ENCODE measurements at regions not wholly inside any gene's neighbourhood (a gene's known extent, or its start where the extent isn't known, plus 50 kb on each side); places are given as distances from the start of the nearest gene placed in this dataset.

DNA sequence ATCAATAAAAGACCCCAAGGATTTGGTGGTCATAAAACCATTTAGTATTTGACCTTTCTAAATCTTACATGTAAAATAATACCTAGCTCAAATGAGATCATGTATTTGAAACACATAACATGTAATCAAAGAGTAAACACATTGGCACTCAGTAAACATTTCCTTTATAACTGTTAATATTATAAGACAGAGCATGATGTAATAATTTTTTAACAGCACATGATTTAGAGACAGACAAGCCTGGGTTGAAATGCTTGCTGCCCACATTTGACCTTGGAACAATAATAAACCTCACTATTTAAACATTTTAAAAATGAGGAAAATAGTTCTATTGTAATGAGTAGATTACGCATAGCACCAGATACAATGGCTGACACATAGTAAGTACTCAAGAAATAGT is 105.2 kb upstream of the GPR141 start:
- peak overlapping the region; percentile 60 for H3K27ac ChIP-seq
- TF ChIP-seq, protein P1, sequence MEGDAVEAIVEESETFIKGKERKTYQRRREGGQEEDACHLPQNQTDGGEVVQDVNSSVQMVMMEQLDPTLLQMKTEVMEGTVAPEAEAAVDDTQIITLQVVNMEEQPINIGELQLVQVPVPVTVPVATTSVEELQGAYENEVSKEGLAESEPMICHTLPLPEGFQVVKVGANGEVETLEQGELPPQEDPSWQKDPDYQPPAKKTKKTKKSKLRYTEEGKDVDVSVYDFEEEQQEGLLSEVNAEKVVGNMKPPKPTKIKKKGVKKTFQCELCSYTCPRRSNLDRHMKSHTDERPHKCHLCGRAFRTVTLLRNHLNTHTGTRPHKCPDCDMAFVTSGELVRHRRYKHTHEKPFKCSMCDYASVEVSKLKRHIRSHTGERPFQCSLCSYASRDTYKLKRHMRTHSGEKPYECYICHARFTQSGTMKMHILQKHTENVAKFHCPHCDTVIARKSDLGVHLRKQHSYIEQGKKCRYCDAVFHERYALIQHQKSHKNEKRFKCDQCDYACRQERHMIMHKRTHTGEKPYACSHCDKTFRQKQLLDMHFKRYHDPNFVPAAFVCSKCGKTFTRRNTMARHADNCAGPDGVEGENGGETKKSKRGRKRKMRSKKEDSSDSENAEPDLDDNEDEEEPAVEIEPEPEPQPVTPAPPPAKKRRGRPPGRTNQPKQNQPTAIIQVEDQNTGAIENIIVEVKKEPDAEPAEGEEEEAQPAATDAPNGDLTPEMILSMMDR (conservative IDR thresholded peaks at IDR 0.05) = no peak

DNA sequence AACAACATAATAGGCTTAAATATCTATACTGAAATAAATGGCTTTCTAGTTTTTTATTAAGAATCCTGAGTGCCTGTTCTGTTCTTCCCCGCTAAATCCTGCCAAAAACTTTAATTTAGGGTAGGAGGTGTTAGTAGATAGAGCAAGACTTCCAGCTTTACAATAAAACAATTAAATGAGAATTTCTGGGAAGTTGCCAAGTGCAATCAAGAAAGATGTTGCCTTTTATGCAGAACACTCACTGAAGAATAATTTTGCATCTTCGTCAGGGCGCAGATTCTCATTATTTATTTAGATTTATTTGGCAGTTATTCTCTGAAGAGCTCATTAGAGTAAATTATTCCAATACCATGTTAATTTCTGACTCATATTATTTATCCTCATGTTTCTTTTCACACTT is 103.2 kb upstream of the GPR141 start:
- TF ChIP-seq, protein P1 (conservative IDR thresholded peaks at IDR 0.05) = no peak
- H3K27ac ChIP-seq = no peak overlapping the region

DNA sequence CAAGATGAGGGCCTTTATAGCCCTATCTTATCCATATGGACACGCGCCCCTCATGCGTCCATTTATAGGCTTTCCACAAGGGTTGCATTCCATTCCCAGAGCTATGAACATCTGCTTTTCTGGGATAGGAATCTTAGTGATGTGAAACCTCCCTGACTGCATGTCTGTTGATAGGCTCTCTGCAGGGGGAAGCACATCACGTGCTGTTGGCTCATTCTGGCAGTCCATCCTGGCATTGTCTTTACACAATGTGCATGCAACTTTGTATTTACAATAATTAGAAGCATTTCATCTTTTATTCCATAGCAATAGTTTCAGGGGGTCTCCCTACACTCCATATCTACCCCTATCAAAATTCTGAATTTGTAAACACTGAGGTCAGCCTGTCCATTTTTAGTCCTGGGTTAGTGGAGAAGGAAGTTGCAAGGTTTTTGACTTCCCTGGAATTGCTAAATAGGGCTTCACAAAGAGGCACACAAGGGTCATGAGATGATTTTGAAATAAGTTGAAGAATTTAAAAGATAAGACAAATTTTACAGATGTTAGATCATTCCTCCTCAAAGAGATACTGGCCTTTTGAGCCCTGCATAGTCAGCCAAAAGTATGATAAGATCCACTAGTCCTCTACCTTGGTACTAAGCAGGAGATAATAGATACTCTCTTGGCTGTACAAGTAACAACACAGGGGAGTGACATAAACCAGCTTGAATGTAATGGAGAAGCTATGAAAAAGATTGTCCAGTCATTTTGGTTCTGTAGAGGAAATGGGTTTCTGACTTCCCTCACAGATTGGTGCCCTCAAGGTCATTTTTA is 98.7 kb upstream of the GPR141 start:
- H3K27ac ChIP-seq = peak overlapping the region; percentile 24; the same call in 1 of the 2 replicates

DNA sequence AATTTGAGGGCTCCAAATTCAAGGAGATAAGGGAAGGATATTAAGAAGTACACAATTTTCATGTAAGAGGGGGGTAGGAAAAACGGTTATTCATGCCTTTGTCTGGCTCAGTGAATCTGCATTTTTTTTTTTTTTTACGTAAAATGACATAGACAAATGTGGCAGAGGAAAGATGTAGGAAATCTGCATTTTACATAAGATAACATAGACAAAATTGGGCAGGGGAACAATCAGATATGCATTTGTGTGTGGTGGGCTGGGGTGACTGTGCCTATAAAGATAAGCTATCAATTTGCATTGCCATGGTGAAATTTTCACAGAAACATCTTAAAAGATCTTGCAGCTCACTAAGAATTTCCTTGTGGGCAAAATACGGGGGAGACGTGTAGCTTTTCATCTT is 92.7 kb upstream of the GPR141 start:
- no peak overlapping the region for H3K27ac ChIP-seq
- TF ChIP-seq, protein P1 (conservative IDR thresholded peaks at IDR 0.05) = no peak

DNA sequence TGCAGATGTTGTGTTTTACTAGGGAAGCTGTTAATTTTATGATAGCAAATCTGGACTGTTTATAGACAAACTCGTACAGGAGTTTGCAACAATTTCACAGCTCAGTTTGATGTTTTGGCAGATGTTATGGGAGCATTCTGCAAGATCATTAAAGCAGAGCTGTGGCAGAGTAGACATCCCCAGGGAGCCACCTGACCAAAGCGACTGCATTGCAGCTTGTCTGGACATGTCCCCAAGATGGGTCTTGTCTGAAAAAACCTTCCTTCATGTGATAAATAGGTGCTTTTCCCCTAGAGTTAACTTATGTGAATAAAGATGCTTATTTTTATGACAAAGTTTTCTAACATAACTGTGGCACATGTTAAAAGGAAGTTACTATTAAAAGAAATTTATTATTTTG is 91.2 kb upstream of the GPR141 start:
- no peak overlapping the region for H3K27ac ChIP-seq
- TF ChIP-seq, protein P1 (conservative IDR thresholded peaks at IDR 0.05) = no peak

DNA sequence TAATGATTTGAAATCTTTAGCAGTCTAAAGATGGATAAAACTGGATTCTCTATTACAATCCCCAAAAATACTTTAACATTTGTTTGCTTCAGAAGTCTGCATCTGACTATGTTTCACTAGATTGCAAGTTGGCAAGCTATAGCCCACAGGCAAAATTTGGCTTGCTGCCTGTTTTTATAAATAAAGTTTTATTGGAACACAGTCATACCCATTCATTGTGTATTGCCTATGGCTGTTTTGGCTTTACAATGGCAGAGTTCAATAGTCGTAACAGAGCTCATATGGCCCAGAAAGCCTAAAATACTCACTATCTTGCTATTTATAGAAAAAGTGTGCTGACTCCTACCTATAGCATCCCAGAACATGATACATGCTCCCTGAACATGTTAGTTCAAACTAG is 89.0 kb upstream of the GPR141 start:
- no peak overlapping the region for H3K27ac ChIP-seq
- TF ChIP-seq, protein P1 (conservative IDR thresholded peaks at IDR 0.05) = no peak

DNA sequence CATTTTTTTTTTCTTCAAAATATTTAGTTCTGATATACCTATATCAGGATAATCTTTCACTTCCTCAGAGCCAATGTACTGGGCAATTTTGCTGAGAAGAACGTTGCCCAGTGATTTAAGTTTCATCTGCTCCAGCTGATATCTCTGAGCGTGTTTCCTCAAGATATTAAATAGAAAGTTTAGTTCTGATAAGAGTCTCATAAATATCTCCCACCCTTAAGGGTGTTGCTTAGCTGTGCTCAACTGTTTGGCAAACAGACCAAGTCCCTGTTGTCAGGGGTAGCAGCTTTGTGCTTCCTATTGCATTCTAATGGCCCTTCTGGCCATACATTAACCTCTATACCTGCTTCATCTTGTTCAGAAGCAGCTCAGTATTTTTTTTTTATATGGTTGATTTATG is 84.7 kb upstream of the GPR141 start:
- TF ChIP-seq, protein P1 (conservative IDR thresholded peaks at IDR 0.05) = no peak
- no peak overlapping the region for H3K27ac ChIP-seq

DNA sequence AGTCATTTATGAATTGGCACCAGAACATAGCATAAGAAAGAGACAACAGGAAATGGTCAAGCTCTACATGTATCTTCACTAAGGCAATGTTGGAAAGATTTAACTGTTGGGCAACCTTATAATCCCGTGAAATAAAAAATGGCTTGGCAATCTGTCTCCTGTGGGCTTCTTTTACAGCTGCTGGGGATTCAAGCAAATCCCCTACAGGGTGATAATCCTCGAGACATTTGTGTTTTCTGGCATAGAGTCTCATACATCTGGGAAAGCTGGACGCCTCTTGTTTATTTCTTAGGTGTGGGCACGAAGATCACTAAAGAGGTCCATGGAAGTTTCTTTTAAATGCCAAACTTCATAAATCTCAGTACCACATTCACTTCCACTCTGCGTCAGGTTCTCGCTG is 82.2 kb upstream of the GPR141 start:
- no peak overlapping the region for H3K27ac ChIP-seq
- TF ChIP-seq, protein P1 (conservative IDR thresholded peaks at IDR 0.05) = no peak

Data from VCaP (cell line).